HEK293 (cell line): ENCODE measurements at regions not wholly inside any gene's neighbourhood (a gene's known extent, or its start where the extent isn't known, plus 50 kb on each side); places are given as distances from the start of the nearest gene placed in this dataset.

Source experiments
- CTCF ChIA-PET: fragments of 350-600 bp; formaldehyde crosslinking; extraction: SDS; loops from one replicate; lab custom pipeline; 2021; ENCODE audit warnings: antibody characterized with exemption; lab: Yijun Ruan, JAX
- POLR2A ChIA-PET: fragments of 300-600 bp; formaldehyde crosslinking; extraction: SDS; loops from one replicate; lab custom pipeline; 2020; ENCODE audit warnings: antibody characterized with exemption, inconsistent platforms; lab: Yijun Ruan, JAX
- H3K27ac ChIP-seq: fragments of 200-500 bp; sonication (Bioruptor generic); 2 replicates; pipeline ENCODE4 v1.5.1; 2014; ENCODE audit warnings: low read depth, low read length, control low read depth, inconsistent platforms; ENCODE audit errors: extremely low read depth
- H3K36me3 ChIP-seq, 2 experiments: fragments of 200-500 bp in 1 of 2; sonication (Bioruptor generic) in 1 of 2; 1 replicate in 1 of 2; 2 replicates in 1 of 2; pipeline ENCODE4 v1.5.1; 2014 to 2017; ENCODE audit warnings: inconsistent platforms in 2 of 2, low read length in 2 of 2; ENCODE audit not compliant: control insufficient read depth in 2 of 2, insufficient read depth in 1 of 2
- H3K4me1 ChIP-seq: fragments of 200-500 bp; sonication (Bioruptor generic); 2 replicates; pipeline ENCODE4 v1.5.1; 2014; ENCODE audit warnings: mild to moderate bottlenecking, low read length, inconsistent platforms; ENCODE audit not compliant: control insufficient read depth, insufficient read depth
- H3K4me3 ChIP-seq: 2 replicates; pipeline ENCODE4 v1.5.1; 2011; ENCODE audit warnings: low read depth, mild to moderate bottlenecking, control low read depth, low read length, moderate library complexity
- H3K9me3 ChIP-seq: fragments of 200-500 bp; sonication (Bioruptor generic); 2 replicates; pipeline ENCODE4 v1.5.1; 2014; ENCODE audit warnings: low read depth, low read length, inconsistent platforms; ENCODE audit not compliant: control insufficient read depth, insufficient read depth
- GFI1B ChIP-seq: fragments of 450-650 bp; formaldehyde crosslinking; IDR thresholded peaks from 2 replicates; pipeline ENCODE4 v1.5.1; 2016; ENCODE audit warnings: missing biosample characterization, missing genetic modification characterization
- KLF16 ChIP-seq: fragments of 450-650 bp; formaldehyde crosslinking; IDR thresholded peaks from 2 replicates; pipeline ENCODE4 v1.5.1; 2017; ENCODE audit warnings: missing biosample characterization, missing genetic modification characterization
- MZF1 ChIP-seq: fragments of 450-650 bp; formaldehyde crosslinking; IDR thresholded peaks from 2 replicates; pipeline ENCODE4 v1.5.1; 2017; ENCODE audit warnings: missing biosample characterization, missing genetic modification characterization, borderline replicate concordance
- SP2 ChIP-seq: fragments of 450-650 bp; formaldehyde crosslinking; IDR thresholded peaks from 2 replicates; pipeline ENCODE4 v1.5.1; 2016; ENCODE audit warnings: missing biosample characterization, missing genetic modification characterization
- YY1 ChIP-seq: fragments of 450-650 bp; formaldehyde crosslinking; IDR thresholded peaks from 2 replicates; pipeline ENCODE4 v1.5.1; 2018; ENCODE audit warnings: missing biosample characterization, missing genetic modification characterization
- ZIC2 ChIP-seq: fragments of 450-650 bp; formaldehyde crosslinking; IDR thresholded peaks from 2 replicates; pipeline ENCODE4 v1.5.1; 2016; ENCODE audit warnings: missing biosample characterization, missing genetic modification characterization
- ZNF16 ChIP-seq: fragments of 450-650 bp; formaldehyde crosslinking; IDR thresholded peaks from 2 replicates; pipeline ENCODE4 v1.5.1; 2016; ENCODE audit warnings: low read depth, missing biosample characterization, missing genetic modification characterization
- ZNF174 ChIP-seq: fragments of 450-650 bp; formaldehyde crosslinking; IDR thresholded peaks from 2 replicates; pipeline ENCODE4 v1.5.0; 2017; ENCODE audit warnings: missing biosample characterization, mild to moderate bottlenecking, missing genetic modification characterization
- ZNF629 ChIP-seq: fragments of 450-650 bp; formaldehyde crosslinking; IDR thresholded peaks from 2 replicates; pipeline ENCODE4 v1.5.1; 2017; ENCODE audit warnings: missing biosample characterization, missing genetic modification characterization
- ZNF701 ChIP-seq: fragments of 450-650 bp; formaldehyde crosslinking; IDR thresholded peaks from 2 replicates; pipeline ENCODE4 v1.5.1; 2016; ENCODE audit warnings: missing biosample characterization, missing genetic modification characterization
- TF ChIP-seq, protein P1 (sequence below): fragments of 450-650 bp; formaldehyde crosslinking; IDR thresholded peaks from 2 replicates; pipeline ENCODE4 v1.5.1; 2017; ENCODE audit warnings: missing biosample characterization, missing genetic modification characterization
- TF ChIP-seq, protein P2 (sequence below): fragments of 450-650 bp; formaldehyde crosslinking; IDR thresholded peaks from 2 replicates; pipeline ENCODE4 v1.5.1; 2016; ENCODE audit warnings: missing biosample characterization, missing genetic modification characterization
- TF ChIP-seq, protein P3 (sequence below): fragments of 450-650 bp; formaldehyde crosslinking; conservative IDR thresholded peaks from 2 replicates; pipeline ENCODE4 v1.5.1; 2016; ENCODE audit warnings: low read depth, missing biosample characterization, missing genetic modification characterization
- TF ChIP-seq, protein P4 (sequence below): fragments of 450-650 bp; formaldehyde crosslinking; IDR thresholded peaks from 2 replicates; pipeline ENCODE4 v1.5.1; 2016; ENCODE audit warnings: missing biosample characterization, missing genetic modification characterization

DNA sequence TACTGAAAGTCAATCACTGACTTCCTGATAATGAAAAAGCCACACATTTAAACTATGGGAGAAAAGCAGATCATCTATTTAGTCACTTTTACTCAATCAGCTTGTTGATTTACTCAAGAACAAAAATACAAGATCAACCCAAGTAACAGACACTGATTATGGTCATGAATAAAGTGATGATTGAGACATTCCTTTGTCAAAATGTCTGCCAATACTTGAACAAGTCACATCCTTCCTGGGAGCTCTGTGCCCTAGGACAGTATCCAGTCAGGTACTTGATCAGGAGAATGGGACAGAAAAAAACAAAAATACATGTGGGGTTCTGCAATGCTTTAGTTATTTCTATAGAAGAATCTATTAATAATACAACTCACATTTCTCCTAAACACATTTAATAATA is 150.0 kb upstream of the NEBL start (continued):
- TF ChIP-seq, protein P1, sequence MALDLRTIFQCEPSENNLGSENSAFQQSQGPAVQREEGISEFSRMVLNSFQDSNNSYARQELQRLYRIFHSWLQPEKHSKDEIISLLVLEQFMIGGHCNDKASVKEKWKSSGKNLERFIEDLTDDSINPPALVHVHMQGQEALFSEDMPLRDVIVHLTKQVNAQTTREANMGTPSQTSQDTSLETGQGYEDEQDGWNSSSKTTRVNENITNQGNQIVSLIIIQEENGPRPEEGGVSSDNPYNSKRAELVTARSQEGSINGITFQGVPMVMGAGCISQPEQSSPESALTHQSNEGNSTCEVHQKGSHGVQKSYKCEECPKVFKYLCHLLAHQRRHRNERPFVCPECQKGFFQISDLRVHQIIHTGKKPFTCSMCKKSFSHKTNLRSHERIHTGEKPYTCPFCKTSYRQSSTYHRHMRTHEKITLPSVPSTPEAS (tag by site-specific recombination), result no peak

DNA sequence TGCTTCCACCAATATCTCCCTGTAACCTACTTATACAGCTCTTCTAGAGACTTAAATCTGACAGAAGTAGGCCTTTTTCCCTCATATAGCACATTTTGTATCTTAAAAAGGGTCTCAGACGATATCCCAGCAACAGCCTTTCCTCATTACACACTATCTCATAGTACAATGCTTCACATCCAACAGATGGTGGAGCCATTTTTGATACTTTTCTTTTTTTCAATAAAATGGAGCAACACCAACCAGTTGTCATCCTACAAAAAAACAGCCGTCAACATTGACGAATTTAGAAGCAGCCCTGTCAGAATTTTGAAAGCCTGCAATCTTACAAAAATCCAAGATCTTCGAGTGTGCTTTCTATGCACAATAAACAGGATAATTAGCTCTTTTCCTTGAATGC is 145.9 kb upstream of the NEBL start:
- Histone ChIP-seq H3K4me3 (no peak overlapping the region), H3K4me1 (no peaks in the 10 kb centered on the region), H3K9me3 (no peaks in the 10 kb centered on the region), H3K36me3 (no peaks in the 10 kb centered on the region), H3K27ac (no peak overlapping the region)
- ChIA-PET POLR2A (no interaction called here), CTCF (interaction anchor here (0.9 kb wide), 1 partner anchor 36 kb away, joined by 3 read pairs; no protein-coding TSS in a partner anchor)
- TF ChIP-seq ZIC2 (tag by site-specific recombination) (no peak), YY1 (tag by site-specific recombination) (no peak), ZNF16 (no peak), ZNF629 (tag by site-specific recombination) (no peak), KLF16 (no peak), MZF1 (tag by site-specific recombination) (no peak)

DNA sequence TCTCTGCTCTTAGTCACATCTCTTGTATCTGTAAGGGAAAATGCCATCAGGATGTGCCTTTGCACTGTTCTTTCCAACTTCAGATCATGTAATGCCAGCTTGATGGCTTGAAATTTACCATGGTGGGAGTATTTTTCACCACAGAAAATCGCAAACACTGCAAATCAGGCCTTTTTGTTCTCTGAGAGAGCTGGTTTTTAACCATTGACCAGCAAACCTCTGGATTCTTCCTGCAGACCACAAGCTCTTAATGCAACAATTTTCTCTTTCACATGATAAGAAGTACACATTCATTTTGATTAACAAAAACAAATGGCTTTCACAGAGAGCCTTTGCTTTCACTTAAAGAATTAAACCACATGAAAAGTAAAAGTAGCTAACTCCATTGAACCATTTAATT is 145.4 kb upstream of the NEBL start:
- ChIA-PET POLR2A (no interaction called here), CTCF (no interaction called here)
- Histone ChIP-seq H3K4me1 (no peaks in the 10 kb centered on the region), H3K4me3 (no peak overlapping the region), H3K27ac (no peak overlapping the region), H3K36me3 (no peaks in the 10 kb centered on the region), H3K9me3 (no peaks in the 10 kb centered on the region)
- TF ChIP-seq, protein P2, sequence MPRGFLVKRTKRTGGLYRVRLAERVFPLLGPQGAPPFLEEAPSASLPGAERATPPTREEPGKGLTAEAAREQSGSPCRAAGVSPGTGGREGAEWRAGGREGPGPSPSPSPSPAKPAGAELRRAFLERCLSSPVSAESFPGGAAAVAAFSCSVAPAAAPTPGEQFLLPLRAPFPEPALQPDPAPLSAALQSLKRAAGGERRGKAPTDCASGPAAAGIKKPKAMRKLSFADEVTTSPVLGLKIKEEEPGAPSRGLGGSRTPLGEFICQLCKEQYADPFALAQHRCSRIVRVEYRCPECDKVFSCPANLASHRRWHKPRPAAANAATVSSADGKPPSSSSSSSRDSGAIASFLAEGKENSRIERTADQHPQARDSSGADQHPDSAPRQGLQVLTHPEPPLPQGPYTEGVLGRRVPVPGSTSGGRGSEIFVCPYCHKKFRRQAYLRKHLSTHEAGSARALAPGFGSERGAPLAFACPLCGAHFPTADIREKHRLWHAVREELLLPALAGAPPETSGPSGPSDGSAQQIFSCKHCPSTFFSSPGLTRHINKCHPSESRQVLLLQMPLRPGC (tag by site-specific recombination), result no peak
- TF ChIP-seq ZNF174 (tag by site-specific recombination) (no peak), SP2 (no peak), GFI1B (tag by site-specific recombination) (no peak), ZNF701 (tag by site-specific recombination) (no peak)
- TF ChIP-seq, protein P3, sequence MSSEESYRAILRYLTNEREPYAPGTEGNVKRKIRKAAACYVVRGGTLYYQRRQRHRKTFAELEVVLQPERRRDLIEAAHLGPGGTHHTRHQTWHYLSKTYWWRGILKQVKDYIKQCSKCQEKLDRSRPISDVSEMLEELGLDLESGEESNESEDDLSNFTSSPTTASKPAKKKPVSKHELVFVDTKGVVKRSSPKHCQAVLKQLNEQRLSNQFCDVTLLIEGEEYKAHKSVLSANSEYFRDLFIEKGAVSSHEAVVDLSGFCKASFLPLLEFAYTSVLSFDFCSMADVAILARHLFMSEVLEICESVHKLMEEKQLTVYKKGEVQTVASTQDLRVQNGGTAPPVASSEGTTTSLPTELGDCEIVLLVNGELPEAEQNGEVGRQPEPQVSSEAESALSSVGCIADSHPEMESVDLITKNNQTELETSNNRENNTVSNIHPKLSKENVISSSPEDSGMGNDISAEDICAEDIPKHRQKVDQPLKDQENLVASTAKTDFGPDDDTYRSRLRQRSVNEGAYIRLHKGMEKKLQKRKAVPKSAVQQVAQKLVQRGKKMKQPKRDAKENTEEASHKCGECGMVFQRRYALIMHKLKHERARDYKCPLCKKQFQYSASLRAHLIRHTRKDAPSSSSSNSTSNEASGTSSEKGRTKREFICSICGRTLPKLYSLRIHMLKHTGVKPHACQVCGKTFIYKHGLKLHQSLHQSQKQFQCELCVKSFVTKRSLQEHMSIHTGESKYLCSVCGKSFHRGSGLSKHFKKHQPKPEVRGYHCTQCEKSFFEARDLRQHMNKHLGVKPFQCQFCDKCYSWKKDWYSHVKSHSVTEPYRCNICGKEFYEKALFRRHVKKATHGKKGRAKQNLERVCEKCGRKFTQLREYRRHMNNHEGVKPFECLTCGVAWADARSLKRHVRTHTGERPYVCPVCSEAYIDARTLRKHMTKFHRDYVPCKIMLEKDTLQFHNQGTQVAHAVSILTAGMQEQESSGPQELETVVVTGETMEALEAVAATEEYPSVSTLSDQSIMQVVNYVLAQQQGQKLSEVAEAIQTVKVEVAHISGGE (tag by site-specific recombination), result no peak
- TF ChIP-seq, protein P4, sequence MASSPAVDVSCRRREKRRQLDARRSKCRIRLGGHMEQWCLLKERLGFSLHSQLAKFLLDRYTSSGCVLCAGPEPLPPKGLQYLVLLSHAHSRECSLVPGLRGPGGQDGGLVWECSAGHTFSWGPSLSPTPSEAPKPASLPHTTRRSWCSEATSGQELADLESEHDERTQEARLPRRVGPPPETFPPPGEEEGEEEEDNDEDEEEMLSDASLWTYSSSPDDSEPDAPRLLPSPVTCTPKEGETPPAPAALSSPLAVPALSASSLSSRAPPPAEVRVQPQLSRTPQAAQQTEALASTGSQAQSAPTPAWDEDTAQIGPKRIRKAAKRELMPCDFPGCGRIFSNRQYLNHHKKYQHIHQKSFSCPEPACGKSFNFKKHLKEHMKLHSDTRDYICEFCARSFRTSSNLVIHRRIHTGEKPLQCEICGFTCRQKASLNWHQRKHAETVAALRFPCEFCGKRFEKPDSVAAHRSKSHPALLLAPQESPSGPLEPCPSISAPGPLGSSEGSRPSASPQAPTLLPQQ (tag by site-specific recombination), result no peak
